K562 (cell line): ENCODE measurements at regions not wholly inside any gene's neighbourhood (a gene's known extent, or its start where the extent isn't known, plus 50 kb on each side); places are given as distances from the start of the nearest gene placed in this dataset.

ENCODE experiments used
- ATAC-seq: fragments of 200-7000 bp; cut with Tn5 transposase; 3 replicates; pipeline ENCODE4 v1.9.1; 2020; ENCODE audit warnings: moderate library complexity
- BruUV-seq: library from RNA; stranded (reverse); fragments of 400-500 nt; replicated peaks from 2 replicates; lab custom pipeline; 2021; lab: Mats Ljungman, UMichigan
- CTCF ChIA-PET: fragments of 300-600 bp; formaldehyde crosslinking; extraction: SDS; loops from one replicate; lab custom pipeline; 2021; ENCODE audit warnings: low intra/inter-chr PET ratio; lab: Yijun Ruan, JAX
- POLR2A ChIA-PET: fragments of 300-600, 350-650 bp; sonication (Branson Sonifier 250); formaldehyde crosslinking; extraction: SDS; loops from one replicate; lab custom pipeline; 2021; ENCODE audit warnings: antibody characterized with exemption, inconsistent platforms; lab: Yijun Ruan, JAX
- DNase-seq, 4 experiments: peaks; one replicate each; pipeline versions ENCODE4 v3.0.0 to v3.0.0-alpha.2; 2011 to 2018; ENCODE audit warnings: low spot score in 3 of 4, mixed read lengths in 3 of 4; ENCODE audit errors: extremely low read depth in 1 of 4
- FAIRE-seq: peaks from 2 replicates; lab custom pipeline; 2011; peaks lifted over from hg19 to GRCh38; lab: Jason Lieb, UNC
- H2AFZ ChIP-seq: 2 replicates; pipeline ENCODE4 v1.6.0; 2011; ENCODE audit warnings: low read depth, low read length, control low read depth, inconsistent platforms
- H3K27ac ChIP-seq: fragments of 200-600 bp; 3 replicates; pipeline ENCODE4 v1.8.0; 2011; ENCODE audit warnings: low read depth, mild to moderate bottlenecking, control low read depth, inconsistent platforms, low read length, moderate library complexity, mixed read lengths; ENCODE audit errors: extremely low read depth
- H3K27me3 ChIP-seq, 2 experiments: fragments of 300-600 bp in 1 of 2; 2 replicates in 1 of 2; 3 replicates in 1 of 2; pipeline versions ENCODE4 v1.6.0 to v1.8.0; 2011; ENCODE audit warnings: inconsistent platforms in 2 of 2, low read length in 2 of 2, mild to moderate bottlenecking in 1 of 2, mixed read lengths in 1 of 2, moderate library complexity in 1 of 2; ENCODE audit not compliant: control insufficient read depth in 2 of 2, insufficient read depth in 2 of 2
- H3K36me3 ChIP-seq: fragments of 300-600 bp; 3 replicates; pipeline ENCODE4 v1.8.0; 2011; ENCODE audit warnings: mild to moderate bottlenecking, low read length, inconsistent platforms; ENCODE audit not compliant: control insufficient read depth, insufficient read depth
- H3K4me1 ChIP-seq, 2 experiments: fragments of 200-600 bp in 1 of 2; replicated peaks in 1 of 2; 2 replicates in 1 of 2; 3 replicates in 1 of 2; pipeline versions ENCODE4 v1.5.1 to v1.8.0; 2011; ENCODE audit warnings: inconsistent platforms in 2 of 2, low read length in 2 of 2, mild to moderate bottlenecking in 1 of 2, mixed read lengths in 1 of 2, moderate library complexity in 1 of 2; ENCODE audit not compliant: control insufficient read depth in 2 of 2, insufficient read depth in 2 of 2
- H3K4me2 ChIP-seq: 2 replicates; pipeline ENCODE4 v1.6.1; 2011; ENCODE audit warnings: low read length, control low read depth, inconsistent platforms, mixed read lengths; ENCODE audit not compliant: insufficient read depth
- H3K4me3 ChIP-seq: fragments of 200-600 bp; sonication (generic), shearing (Covaris generic); 2 replicates; pipeline ENCODE4 v1.5.1; 2016; ENCODE audit warnings: control low read depth, inconsistent platforms
- H3K79me2 ChIP-seq: fragments of 200-600 bp; 3 replicates; pipeline ENCODE4 v1.8.0; 2011; ENCODE audit warnings: low read length, inconsistent platforms; ENCODE audit not compliant: control insufficient read depth, insufficient read depth
- H3K9ac ChIP-seq, 2 experiments: 2 replicates each; pipeline versions ENCODE4 v1.6.0 to v1.6.1; 2011; ENCODE audit warnings: low read depth in 2 of 2, low read length in 2 of 2, control low read depth in 1 of 2, inconsistent platforms in 1 of 2, mild to moderate bottlenecking in 1 of 2, mixed read lengths in 1 of 2; ENCODE audit not compliant: insufficient read depth in 1 of 2
- H3K9me1 ChIP-seq: one replicate; pipeline ENCODE4 v1.6.0; 2011; ENCODE audit warnings: inconsistent platforms, mild to moderate bottlenecking, low read length, moderate library complexity; ENCODE audit not compliant: control insufficient read depth, insufficient read depth
- H3K9me3 ChIP-seq: replicated peaks from 2 replicates; pipeline ENCODE4 v1.5.1; 2011; ENCODE audit warnings: low read depth, low read length, inconsistent platforms; ENCODE audit not compliant: control insufficient read depth, insufficient read depth
- H4K20me1 ChIP-seq: replicated peaks from 2 replicates; pipeline ENCODE4 v1.6.1; 2011; ENCODE audit warnings: low read length, inconsistent platforms, mixed read lengths; ENCODE audit not compliant: control insufficient read depth, insufficient read depth
- ETS2 ChIP-seq: IDR thresholded peaks from 2 replicates; pipeline ENCODE4 v1.6.1; 2016; ENCODE audit warnings: borderline replicate concordance, missing genetic modification characterization, mild to moderate bottlenecking, moderate library complexity, missing compliant biosample characterization; ENCODE audit not compliant: poor library complexity, severe bottlenecking
- FUS ChIP-seq: fragments of 200-400 bp; formaldehyde crosslinking; optimal IDR thresholded peaks from 2 replicates; pipeline ENCODE3; 2017; ENCODE audit warnings: low read depth, low read length
- PHF21A ChIP-seq: fragments of 450-650 bp; IDR thresholded peaks from 2 replicates; pipeline ENCODE4 v1.6.1; 2017; ENCODE audit warnings: low read depth, borderline replicate concordance
- ZNF212 ChIP-seq: fragments of 450-650 bp; formaldehyde crosslinking; IDR thresholded peaks from 2 replicates; pipeline ENCODE4 v1.4.0; 2020; ENCODE audit warnings: mild to moderate bottlenecking
- WGBS: fragments of 100-300 bp; shearing (Covaris generic); methylation state at CpG from one replicate; pipeline ENCODE4 v1.1.6; 2016; ENCODE audit warnings: low coverage, mixed read lengths; ENCODE audit not compliant: insufficient coverage; ENCODE audit errors: missing lambda C conversion rate; 5-methylcytosine and 5-hydroxymethylcytosine counted together
- in situ Hi-C: fragments of 300-500 bp; cut with MboI; formaldehyde crosslinking; loops from 4 replicates; pipeline ENCODE4 v1.15.0; 2018; ENCODE audit warnings: inconsistent platforms, mixed read lengths
- intact Hi-C: fragments of 100-400 bp; cut with micrococcal nuclease; formaldehyde crosslinking; loops from 2 replicates; pipeline ENCODE4 v1.14.2; 2022
- TF ChIP-seq, protein P1 (sequence below): fragments of 250-450 bp; sonication (Bioruptor Pico); IDR thresholded peaks from 2 replicates; pipeline ENCODE4 v1.5.0; 2020; ENCODE audit warnings: mild to moderate bottlenecking, borderline replicate concordance
- TF ChIP-seq, protein P2 (sequence below): fragments of 450-650 bp; IDR thresholded peaks from 2 replicates; pipeline ENCODE4 v1.6.1; 2016; ENCODE audit warnings: low read depth
- TF ChIP-seq, protein P3 (sequence below): fragments of 200-800 bp; sonication (Bioruptor generic); IDR thresholded peaks from 2 replicates; pipeline ENCODE4 v1.6.1; 2017; ENCODE audit warnings: missing genetic modification characterization, missing compliant biosample characterization

DNA sequence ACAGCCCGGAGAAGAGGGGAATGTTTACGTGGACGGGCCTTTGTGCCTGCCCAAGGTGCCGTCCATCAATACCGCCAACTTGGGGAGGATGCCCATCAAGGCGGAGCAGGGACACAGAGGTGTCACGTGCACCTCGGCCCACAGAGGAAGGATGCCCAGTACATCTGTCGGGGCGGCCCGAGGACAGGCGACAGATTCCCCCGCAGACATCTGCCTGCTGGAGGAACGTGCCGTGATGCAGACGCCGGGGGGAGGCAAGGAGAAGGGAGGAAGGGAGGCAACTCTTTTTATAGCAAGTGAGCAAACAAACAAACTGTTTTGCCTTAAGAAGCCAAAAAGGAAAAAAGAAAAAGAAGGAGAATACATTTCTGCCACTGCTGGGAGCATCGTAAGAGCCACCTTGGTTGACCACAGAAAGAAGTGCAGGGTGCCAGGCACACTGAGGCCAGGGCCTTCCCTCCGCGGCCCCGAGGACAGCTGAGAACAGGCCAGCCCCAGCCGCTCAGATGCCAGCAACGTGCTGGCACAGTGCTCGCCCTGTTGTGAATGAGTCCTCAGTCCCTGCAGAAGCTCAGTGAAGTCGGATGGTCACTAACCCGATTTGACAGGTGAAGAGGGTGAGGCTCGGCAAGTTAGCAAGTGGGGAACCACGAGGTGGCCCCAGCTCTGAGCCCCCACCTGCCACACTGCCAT lies 146.4 kb downstream of the RBFOX3 start:
- intact Hi-C loops = no loop called here
- no peaks in the 10 kb centered on the region for H3K9me3 ChIP-seq
- H3K27ac ChIP-seq = no peak overlapping the region
- ChIA-PET POLR2A (interaction anchor here (1.1 to 1.6 kb wide), 2 partner anchors 9 to 123 kb away, joined by 4 to 8 read pairs; no protein-coding TSS in a partner anchor), CTCF (no interaction called here)
- H3K4me3 ChIP-seq = no peak overlapping the region
- H3K27me3 ChIP-seq = peaks cover 15 to 57% of the 10 kb centered on the region in 2 experiments
- H3K36me3 ChIP-seq = no peaks in the 10 kb centered on the region
- FAIRE-seq = no peak
- no TSS peak for BruUV-seq
- in situ Hi-C loops = no loop called here
- no peaks in the 10 kb centered on the region for H3K9me1 ChIP-seq
- H3K4me2 ChIP-seq = no peak overlapping the region
- TF ChIP-seq, protein P1, sequence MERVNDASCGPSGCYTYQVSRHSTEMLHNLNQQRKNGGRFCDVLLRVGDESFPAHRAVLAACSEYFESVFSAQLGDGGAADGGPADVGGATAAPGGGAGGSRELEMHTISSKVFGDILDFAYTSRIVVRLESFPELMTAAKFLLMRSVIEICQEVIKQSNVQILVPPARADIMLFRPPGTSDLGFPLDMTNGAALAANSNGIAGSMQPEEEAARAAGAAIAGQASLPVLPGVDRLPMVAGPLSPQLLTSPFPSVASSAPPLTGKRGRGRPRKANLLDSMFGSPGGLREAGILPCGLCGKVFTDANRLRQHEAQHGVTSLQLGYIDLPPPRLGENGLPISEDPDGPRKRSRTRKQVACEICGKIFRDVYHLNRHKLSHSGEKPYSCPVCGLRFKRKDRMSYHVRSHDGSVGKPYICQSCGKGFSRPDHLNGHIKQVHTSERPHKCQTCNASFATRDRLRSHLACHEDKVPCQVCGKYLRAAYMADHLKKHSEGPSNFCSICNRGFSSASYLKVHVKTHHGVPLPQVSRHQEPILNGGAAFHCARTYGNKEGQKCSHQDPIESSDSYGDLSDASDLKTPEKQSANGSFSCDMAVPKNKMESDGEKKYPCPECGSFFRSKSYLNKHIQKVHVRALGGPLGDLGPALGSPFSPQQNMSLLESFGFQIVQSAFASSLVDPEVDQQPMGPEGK = no peak
- TF ChIP-seq, protein P2, sequence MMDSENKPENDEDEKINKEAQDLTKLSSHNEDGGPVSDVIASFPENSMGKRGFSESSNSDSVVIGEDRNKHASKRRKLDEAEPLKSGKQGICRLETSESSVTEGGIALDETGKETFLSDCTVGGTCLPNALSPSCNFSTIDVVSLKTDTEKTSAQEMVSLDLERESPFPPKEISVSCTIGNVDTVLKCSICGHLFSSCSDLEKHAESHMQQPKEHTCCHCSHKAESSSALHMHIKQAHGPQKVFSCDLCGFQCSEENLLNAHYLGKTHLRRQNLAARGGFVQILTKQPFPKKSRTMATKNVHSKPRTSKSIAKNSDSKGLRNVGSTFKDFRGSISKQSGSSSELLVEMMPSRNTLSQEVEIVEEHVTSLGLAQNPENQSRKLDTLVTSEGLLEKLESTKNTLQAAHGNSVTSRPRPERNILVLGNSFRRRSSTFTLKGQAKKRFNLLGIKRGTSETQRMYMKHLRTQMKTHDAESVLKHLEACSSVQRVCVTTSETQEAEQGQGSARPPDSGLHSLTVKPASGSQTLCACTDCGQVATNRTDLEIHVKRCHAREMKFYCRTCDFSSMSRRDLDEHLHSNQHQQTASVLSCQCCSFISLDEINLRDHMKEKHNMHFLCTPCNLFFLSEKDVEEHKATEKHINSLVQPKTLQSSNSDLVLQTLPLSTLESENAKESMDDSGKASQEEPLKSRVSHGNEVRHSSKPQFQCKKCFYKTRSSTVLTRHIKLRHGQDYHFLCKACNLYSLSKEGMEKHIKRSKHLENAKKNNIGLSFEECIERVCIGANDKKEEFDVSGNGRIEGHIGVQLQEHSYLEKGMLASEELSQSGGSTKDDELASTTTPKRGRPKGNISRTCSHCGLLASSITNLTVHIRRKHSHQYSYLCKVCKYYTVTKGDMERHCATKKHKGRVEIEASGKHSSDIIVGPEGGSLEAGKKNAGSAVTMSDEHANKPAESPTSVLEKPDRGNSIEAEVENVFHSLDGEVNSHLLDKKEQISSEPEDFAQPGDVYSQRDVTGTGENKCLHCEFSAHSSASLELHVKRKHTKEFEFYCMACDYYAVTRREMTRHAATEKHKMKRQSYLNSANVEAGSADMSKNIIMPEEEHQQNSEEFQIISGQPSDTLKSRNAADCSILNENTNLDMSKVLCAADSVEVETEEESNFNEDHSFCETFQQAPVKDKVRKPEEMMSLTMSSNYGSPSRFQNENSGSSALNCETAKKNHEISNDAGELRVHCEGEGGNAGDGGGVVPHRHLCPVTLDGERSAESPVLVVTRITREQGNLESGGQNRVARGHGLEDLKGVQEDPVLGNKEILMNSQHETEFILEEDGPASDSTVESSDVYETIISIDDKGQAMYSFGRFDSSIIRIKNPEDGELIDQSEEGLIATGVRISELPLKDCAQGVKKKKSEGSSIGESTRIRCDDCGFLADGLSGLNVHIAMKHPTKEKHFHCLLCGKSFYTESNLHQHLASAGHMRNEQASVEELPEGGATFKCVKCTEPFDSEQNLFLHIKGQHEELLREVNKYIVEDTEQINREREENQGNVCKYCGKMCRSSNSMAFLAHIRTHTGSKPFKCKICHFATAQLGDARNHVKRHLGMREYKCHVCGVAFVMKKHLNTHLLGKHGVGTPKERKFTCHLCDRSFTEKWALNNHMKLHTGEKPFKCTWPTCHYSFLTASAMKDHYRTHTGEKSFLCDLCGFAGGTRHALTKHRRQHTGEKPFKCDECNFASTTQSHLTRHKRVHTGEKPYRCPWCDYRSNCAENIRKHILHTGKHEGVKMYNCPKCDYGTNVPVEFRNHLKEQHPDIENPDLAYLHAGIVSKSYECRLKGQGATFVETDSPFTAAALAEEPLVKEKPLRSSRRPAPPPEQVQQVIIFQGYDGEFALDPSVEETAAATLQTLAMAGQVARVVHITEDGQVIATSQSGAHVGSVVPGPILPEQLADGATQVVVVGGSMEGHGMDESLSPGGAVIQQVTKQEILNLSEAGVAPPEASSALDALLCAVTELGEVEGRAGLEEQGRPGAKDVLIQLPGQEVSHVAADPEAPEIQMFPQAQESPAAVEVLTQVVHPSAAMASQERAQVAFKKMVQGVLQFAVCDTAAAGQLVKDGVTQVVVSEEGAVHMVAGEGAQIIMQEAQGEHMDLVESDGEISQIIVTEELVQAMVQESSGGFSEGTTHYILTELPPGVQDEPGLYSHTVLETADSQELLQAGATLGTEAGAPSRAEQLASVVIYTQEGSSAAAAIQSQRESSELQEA = no peak
- no peak for TF ChIP-seq ZNF212 (CRISPR knock-in tag)
- no peak for TF ChIP-seq FUS
- TF ChIP-seq PHF21A = no peak
- TF ChIP-seq, protein P3, sequence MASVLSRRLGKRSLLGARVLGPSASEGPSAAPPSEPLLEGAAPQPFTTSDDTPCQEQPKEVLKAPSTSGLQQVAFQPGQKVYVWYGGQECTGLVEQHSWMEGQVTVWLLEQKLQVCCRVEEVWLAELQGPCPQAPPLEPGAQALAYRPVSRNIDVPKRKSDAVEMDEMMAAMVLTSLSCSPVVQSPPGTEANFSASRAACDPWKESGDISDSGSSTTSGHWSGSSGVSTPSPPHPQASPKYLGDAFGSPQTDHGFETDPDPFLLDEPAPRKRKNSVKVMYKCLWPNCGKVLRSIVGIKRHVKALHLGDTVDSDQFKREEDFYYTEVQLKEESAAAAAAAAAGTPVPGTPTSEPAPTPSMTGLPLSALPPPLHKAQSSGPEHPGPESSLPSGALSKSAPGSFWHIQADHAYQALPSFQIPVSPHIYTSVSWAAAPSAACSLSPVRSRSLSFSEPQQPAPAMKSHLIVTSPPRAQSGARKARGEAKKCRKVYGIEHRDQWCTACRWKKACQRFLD (CRISPR knock-in tag) = no peak
- no peak for TF ChIP-seq ETS2 (tag)
- no peak for ATAC-seq
- H2AFZ ChIP-seq = no peak overlapping the region
- H3K9ac ChIP-seq = peak overlapping the region in 1 of 2 experiments; percentile 26; a peak in 1 of 4 replicates
- no peak for DNase-seq
- H3K79me2 ChIP-seq = no peaks in the 10 kb centered on the region
- H3K4me1 ChIP-seq = no peaks in the 10 kb centered on the region
- 0% methylated on average over 23 of the region's 28 CpGs for WGBS
- H4K20me1 ChIP-seq = peaks cover 6% of the 10 kb centered on the region
